ENCODE measurements at regions not wholly inside any gene's neighbourhood (a gene's known extent, or its start where the extent isn't known, plus 50 kb on each side); places are given as distances from the start of the nearest gene placed in this dataset.
"Not testable (repeated sequence)": the region's sequence is repeated elsewhere in the genome, so short reads cannot be mapped to it uniquely, and the experiment has no call there.

DNA sequence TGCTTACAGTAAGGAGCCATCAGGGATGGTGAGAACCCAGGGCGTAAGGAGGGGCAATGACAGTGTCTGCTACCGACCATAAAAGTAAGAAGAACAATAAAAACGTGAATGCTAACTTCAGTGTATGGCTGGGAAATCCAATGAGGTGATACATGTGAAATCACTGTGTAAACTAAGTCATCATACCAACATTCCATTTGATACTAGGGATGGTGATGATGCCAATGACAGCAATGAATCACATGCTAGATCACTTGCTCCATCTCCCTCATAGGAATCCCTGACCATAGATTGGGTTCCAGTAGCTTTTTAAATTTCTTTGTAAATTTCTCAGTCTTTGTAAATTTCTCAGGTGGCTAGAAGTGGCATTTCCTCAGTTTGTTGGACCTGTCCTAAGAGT, 146.3 kb downstream of the SMIM20 start:
- no peak overlapping the region for H3K56ac ChIP-seq (ENCODE audit: low read length)
- H3K9ac ChIP-seq (ENCODE audit: low read length) = no peak overlapping the region
- H2BK15ac ChIP-seq (replicated peaks; ENCODE audit: low read depth) = no peak overlapping the region
- H4K5ac ChIP-seq (ENCODE audit: low read length) = no peak overlapping the region
- H2BK120ac ChIP-seq (ENCODE audit: low read depth, low read length) = no peak overlapping the region
- H3K4me1 ChIP-seq (ENCODE audit: control insufficient read depth, low read depth, low read length) = no peaks in the 10 kb centered on the region
- no peak overlapping the region for H3K27ac ChIP-seq (ENCODE audit: low read depth, low read length)
- H3K27me3 ChIP-seq (ENCODE audit: insufficient read depth, low read length, poor library complexity) = no peaks in the 10 kb centered on the region
- H3K23ac ChIP-seq (ENCODE audit: low read length) = no peak overlapping the region
- H3K4ac ChIP-seq (ENCODE audit: low read depth, low read length) = no peak overlapping the region
- no peak overlapping the region for H2AK5ac ChIP-seq (ENCODE audit: low read length)
- no peak for DNase-seq
- no peaks in the 10 kb centered on the region for H3K79me1 ChIP-seq (ENCODE audit: low read length)
- H3K79me2 ChIP-seq (ENCODE audit: control insufficient read depth, insufficient read depth, low read length) = no peaks in the 10 kb centered on the region
- H3K4me3 ChIP-seq (ENCODE audit: low read length) = no peak overlapping the region
- WGBS (ENCODE audit: extremely low coverage, insufficient coverage, low lambda C conversion rate) = no CpG with 5 or more reads among the region's 3 CpGs
- H2BK5ac ChIP-seq (ENCODE audit: low read length) = no peak overlapping the region
- H3K4me2 ChIP-seq (ENCODE audit: low read length) = no peak overlapping the region
- H4K8ac ChIP-seq (ENCODE audit: low read depth, low read length) = no peak overlapping the region
- H3K18ac ChIP-seq (ENCODE audit: low read length) = no peak overlapping the region
- H3K36me3 ChIP-seq (ENCODE audit: control insufficient read depth, insufficient read depth, low read length) = no peaks in the 10 kb centered on the region

DNA sequence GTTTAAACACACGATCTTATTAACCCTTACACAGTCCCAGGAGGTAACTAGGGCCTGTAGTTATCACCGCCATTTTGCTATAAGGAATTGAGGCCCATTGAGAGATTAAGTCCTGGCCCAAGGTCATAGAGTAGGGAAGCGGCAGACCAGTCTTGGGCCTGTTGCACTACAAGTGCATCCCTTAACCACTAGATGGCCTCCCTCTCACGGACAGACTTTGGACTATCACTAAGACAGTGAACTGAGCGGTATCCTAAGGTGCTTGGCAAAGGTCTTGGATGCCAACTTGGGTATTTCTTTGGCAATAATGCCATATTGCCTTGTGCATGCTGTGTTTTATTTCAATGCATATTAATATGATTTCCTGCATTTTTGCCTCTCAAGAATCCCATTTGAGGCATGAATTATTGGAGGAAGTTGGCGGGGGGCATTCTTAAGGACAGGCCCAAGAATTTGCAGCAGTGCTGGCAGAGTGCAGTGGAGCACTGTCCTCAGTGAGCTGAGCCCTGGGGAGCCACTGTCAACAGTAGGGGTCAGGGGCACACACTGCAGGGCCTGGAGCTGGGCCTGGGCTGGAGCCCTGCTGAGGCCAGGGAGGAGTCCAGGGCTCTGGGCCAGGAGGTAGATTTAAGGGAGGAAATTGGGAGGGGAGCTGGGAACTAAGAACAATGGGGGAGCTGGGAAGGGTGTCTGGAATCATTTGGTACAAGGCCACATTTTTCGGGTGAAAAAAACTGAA, 147.4 kb downstream of the SMIM20 start:
- Histone ChIP-seq H4K5ac (ENCODE audit: low read length) (no peak overlapping the region), H3K4ac (ENCODE audit: low read depth, low read length) (no peak overlapping the region), H2BK120ac (ENCODE audit: low read depth, low read length) (no peak overlapping the region), H4K8ac (ENCODE audit: low read depth, low read length) (no peak overlapping the region), H3K18ac (ENCODE audit: low read length) (no peak overlapping the region), H3K79me1 (ENCODE audit: low read length) (no peaks in the 10 kb centered on the region), H3K9ac (ENCODE audit: low read length) (no peak overlapping the region), H3K4me1 (ENCODE audit: control insufficient read depth, low read depth, low read length) (no peaks in the 10 kb centered on the region), H3K4me3 (ENCODE audit: low read length) (no peak overlapping the region), H3K36me3 (ENCODE audit: control insufficient read depth, insufficient read depth, low read length) (no peaks in the 10 kb centered on the region), H2AK5ac (ENCODE audit: low read length) (no peak overlapping the region), H3K79me2 (ENCODE audit: control insufficient read depth, insufficient read depth, low read length) (no peaks in the 10 kb centered on the region), H2BK15ac (replicated peaks; ENCODE audit: low read depth) (no peak overlapping the region), H2BK5ac (ENCODE audit: low read length) (no peak overlapping the region), H3K27ac (ENCODE audit: low read depth, low read length) (no peak overlapping the region), H3K23ac (ENCODE audit: low read length) (no peak overlapping the region), H3K56ac (ENCODE audit: low read length) (no peak overlapping the region), H3K4me2 (ENCODE audit: low read length) (no peak overlapping the region), H3K27me3 (ENCODE audit: insufficient read depth, low read length, poor library complexity) (no peaks in the 10 kb centered on the region)
- no CpG with 5 or more reads among the region's 7 CpGs for WGBS (ENCODE audit: extremely low coverage, insufficient coverage, low lambda C conversion rate)
- DNase-seq = peak; percentile 77

DNA sequence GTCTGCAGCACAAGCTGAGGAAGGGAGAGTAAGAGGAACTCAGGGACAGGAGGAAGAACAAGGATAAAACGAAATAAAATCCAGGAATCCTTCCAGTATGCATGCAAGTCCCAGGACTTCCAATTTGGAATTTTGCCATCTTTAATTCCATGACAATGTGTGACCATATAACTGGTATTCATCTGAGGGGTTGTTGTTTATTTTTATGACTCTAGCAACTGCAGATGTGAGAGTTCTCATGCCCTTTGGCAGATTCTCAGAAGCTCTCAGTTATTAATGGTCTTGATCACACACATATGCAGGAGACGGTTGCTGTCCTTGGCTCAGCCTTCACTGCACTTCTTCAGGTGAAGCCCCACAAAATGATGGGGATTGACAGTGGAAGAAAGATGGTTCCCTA, 148.2 kb downstream of the SMIM20 start:
- Histone ChIP-seq H2BK5ac (ENCODE audit: low read length) (no peak overlapping the region), H3K9ac (ENCODE audit: low read length) (no peak overlapping the region), H4K8ac (ENCODE audit: low read depth, low read length) (no peak overlapping the region), H3K4me3 (ENCODE audit: low read length) (no peak overlapping the region), H3K23ac (ENCODE audit: low read length) (no peak overlapping the region), H3K79me1 (ENCODE audit: low read length) (no peaks in the 10 kb centered on the region), H3K4me2 (ENCODE audit: low read length) (no peak overlapping the region), H3K4me1 (ENCODE audit: control insufficient read depth, low read depth, low read length) (no peaks in the 10 kb centered on the region), H3K79me2 (ENCODE audit: control insufficient read depth, insufficient read depth, low read length) (no peaks in the 10 kb centered on the region), H3K4ac (ENCODE audit: low read depth, low read length) (no peak overlapping the region), H2BK15ac (replicated peaks; ENCODE audit: low read depth) (no peak overlapping the region), H2BK120ac (ENCODE audit: low read depth, low read length) (no peak overlapping the region), H3K18ac (ENCODE audit: low read length) (no peak overlapping the region), H3K27me3 (ENCODE audit: insufficient read depth, low read length, poor library complexity) (no peaks in the 10 kb centered on the region), H4K5ac (ENCODE audit: low read length) (no peak overlapping the region), H3K27ac (ENCODE audit: low read depth, low read length) (no peak overlapping the region), H3K36me3 (ENCODE audit: control insufficient read depth, insufficient read depth, low read length) (no peaks in the 10 kb centered on the region), H2AK5ac (ENCODE audit: low read length) (no peak overlapping the region), H3K56ac (ENCODE audit: low read length) (no peak overlapping the region)
- no peak for DNase-seq
- no CpG with 5 or more reads among the region's 2 CpGs for WGBS (ENCODE audit: extremely low coverage, insufficient coverage, low lambda C conversion rate)

DNA sequence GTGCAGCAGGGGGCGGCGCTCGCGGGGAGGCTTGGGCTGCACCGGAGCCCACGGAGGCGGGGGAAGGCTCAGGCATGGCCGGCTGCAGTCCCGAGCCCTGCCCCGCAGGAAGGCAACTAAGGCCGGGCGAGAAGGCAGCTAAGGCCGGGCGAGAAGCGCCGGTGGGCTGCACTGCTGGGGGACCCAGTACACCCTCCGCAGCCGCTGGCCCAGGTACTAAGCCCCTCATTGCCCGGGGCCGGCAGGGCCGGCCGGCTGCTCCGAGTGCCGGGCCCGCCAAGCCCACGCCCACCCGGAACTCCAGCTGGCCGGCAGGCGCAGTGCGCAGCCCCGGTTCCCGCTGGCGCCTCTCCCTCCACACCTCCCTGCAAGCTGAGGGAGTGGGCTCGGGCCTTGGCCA, 150.0 kb downstream of the SMIM20 start:
- H3K79me2 ChIP-seq (ENCODE audit: control insufficient read depth, insufficient read depth, low read length); H2BK5ac ChIP-seq (ENCODE audit: low read length); DNase-seq; H3K4me3 ChIP-seq (ENCODE audit: low read length); H3K9ac ChIP-seq (ENCODE audit: low read length); H3K27ac ChIP-seq (ENCODE audit: low read depth, low read length); H3K79me1 ChIP-seq (ENCODE audit: low read length); H2BK120ac ChIP-seq (ENCODE audit: low read depth, low read length); H2AK5ac ChIP-seq (ENCODE audit: low read length); H3K4me2 ChIP-seq (ENCODE audit: low read length); H3K4me1 ChIP-seq (ENCODE audit: control insufficient read depth, low read depth, low read length); H3K23ac ChIP-seq (ENCODE audit: low read length); H3K27me3 ChIP-seq (ENCODE audit: insufficient read depth, low read length, poor library complexity); H3K4ac ChIP-seq (ENCODE audit: low read depth, low read length); H4K8ac ChIP-seq (ENCODE audit: low read depth, low read length); H2BK15ac ChIP-seq (replicated peaks; ENCODE audit: low read depth); H3K18ac ChIP-seq (ENCODE audit: low read length); H4K5ac ChIP-seq (ENCODE audit: low read length); H3K56ac ChIP-seq (ENCODE audit: low read length); H3K36me3 ChIP-seq (ENCODE audit: control insufficient read depth, insufficient read depth, low read length): not testable (repeated sequence)
- no CpG with 5 or more reads among the region's 34 CpGs for WGBS (ENCODE audit: extremely low coverage, insufficient coverage, low lambda C conversion rate)

DNA sequence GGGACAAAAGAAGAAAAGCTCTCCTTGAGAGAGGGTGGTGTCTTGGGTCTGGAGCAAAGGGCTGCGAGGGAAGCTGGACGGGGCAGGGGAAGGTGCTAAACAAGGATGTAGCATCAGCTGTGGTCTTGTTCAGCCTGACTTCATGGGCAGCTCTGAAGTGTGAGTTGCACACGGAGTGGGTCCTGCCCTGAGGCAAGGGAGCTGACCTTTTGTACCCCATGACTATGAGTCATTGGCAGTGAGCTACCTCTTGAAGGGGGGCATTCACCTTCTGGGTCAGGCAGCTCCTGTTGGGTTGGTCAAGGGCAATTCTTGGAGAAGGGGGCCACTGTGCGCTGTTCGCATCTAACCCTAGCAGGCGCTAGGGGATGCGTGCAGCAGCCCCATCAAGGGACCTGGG, 151.8 kb downstream of the SMIM20 start:
- H3K27me3 ChIP-seq (ENCODE audit: insufficient read depth, low read length, poor library complexity) = no peaks in the 10 kb centered on the region
- H2BK120ac ChIP-seq (ENCODE audit: low read depth, low read length) = no peak overlapping the region
- H3K79me2 ChIP-seq (ENCODE audit: control insufficient read depth, insufficient read depth, low read length) = no peaks in the 10 kb centered on the region
- H3K4me2 ChIP-seq (ENCODE audit: low read length) = no peak overlapping the region
- no peaks in the 10 kb centered on the region for H3K4me1 ChIP-seq (ENCODE audit: control insufficient read depth, low read depth, low read length)
- no peak overlapping the region for H3K56ac ChIP-seq (ENCODE audit: low read length)
- no peaks in the 10 kb centered on the region for H3K36me3 ChIP-seq (ENCODE audit: control insufficient read depth, insufficient read depth, low read length)
- H2AK5ac ChIP-seq (ENCODE audit: low read length) = no peak overlapping the region
- DNase-seq = no peak
- H2BK5ac ChIP-seq (ENCODE audit: low read length) = no peak overlapping the region
- H3K23ac ChIP-seq (ENCODE audit: low read length) = no peak overlapping the region
- no CpG with 5 or more reads among the region's 7 CpGs for WGBS (ENCODE audit: extremely low coverage, insufficient coverage, low lambda C conversion rate)
- no peak overlapping the region for H4K5ac ChIP-seq (ENCODE audit: low read length)
- H3K79me1 ChIP-seq (ENCODE audit: low read length) = no peaks in the 10 kb centered on the region
- no peak overlapping the region for H3K4me3 ChIP-seq (ENCODE audit: low read length)
- H3K27ac ChIP-seq (ENCODE audit: low read depth, low read length) = no peak overlapping the region
- no peak overlapping the region for H4K8ac ChIP-seq (ENCODE audit: low read depth, low read length)
- H3K9ac ChIP-seq (ENCODE audit: low read length) = no peak overlapping the region
- H3K4ac ChIP-seq (ENCODE audit: low read depth, low read length) = no peak overlapping the region
- H3K18ac ChIP-seq (ENCODE audit: low read length) = no peak overlapping the region
- no peak overlapping the region for H2BK15ac ChIP-seq (replicated peaks; ENCODE audit: low read depth)

DNA sequence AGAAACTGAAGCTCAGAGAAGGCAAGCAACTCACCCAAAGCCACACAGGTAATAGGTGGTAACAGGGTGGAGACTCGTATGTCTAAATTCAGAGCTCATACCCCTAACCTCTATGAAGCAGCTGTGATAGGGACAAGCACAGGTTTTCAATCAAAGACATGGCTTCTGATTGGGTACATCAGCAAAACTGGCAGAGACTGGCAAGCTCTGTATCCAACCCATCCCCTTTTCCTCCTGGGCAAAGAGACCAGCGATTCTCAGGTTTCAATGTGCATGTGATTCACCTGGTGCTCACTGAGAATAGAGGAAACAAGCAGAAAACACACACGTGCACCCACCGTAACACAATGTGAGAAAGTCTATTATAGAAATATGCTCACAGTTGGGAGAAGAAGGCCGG, 153.0 kb downstream of the SMIM20 start:
- no peak overlapping the region for H2BK5ac ChIP-seq (ENCODE audit: low read length)
- no peaks in the 10 kb centered on the region for H3K79me2 ChIP-seq (ENCODE audit: control insufficient read depth, insufficient read depth, low read length)
- no peak overlapping the region for H2BK120ac ChIP-seq (ENCODE audit: low read depth, low read length)
- H3K36me3 ChIP-seq (ENCODE audit: control insufficient read depth, insufficient read depth, low read length) = no peaks in the 10 kb centered on the region
- no peak overlapping the region for H3K23ac ChIP-seq (ENCODE audit: low read length)
- H3K18ac ChIP-seq (ENCODE audit: low read length) = no peak overlapping the region
- no peak overlapping the region for H2BK15ac ChIP-seq (replicated peaks; ENCODE audit: low read depth)
- H3K27ac ChIP-seq (ENCODE audit: low read depth, low read length) = no peak overlapping the region
- no peak overlapping the region for H4K8ac ChIP-seq (ENCODE audit: low read depth, low read length)
- no peak overlapping the region for H3K56ac ChIP-seq (ENCODE audit: low read length)
- no peak for DNase-seq
- no peak overlapping the region for H3K4me3 ChIP-seq (ENCODE audit: low read length)
- no peak overlapping the region for H2AK5ac ChIP-seq (ENCODE audit: low read length)
- H3K27me3 ChIP-seq (ENCODE audit: insufficient read depth, low read length, poor library complexity) = no peaks in the 10 kb centered on the region
- H4K5ac ChIP-seq (ENCODE audit: low read length) = no peak overlapping the region
- H3K4me1 ChIP-seq (ENCODE audit: control insufficient read depth, low read depth, low read length) = no peaks in the 10 kb centered on the region
- no peak overlapping the region for H3K4me2 ChIP-seq (ENCODE audit: low read length)
- no peaks in the 10 kb centered on the region for H3K79me1 ChIP-seq (ENCODE audit: low read length)
- H3K4ac ChIP-seq (ENCODE audit: low read depth, low read length) = no peak overlapping the region
- WGBS (ENCODE audit: extremely low coverage, insufficient coverage, low lambda C conversion rate) = no CpG with 5 or more reads among the region's 5 CpGs
- no peak overlapping the region for H3K9ac ChIP-seq (ENCODE audit: low read length)

Data from mesendoderm (in vitro differentiated cells).